Bronchial epithelial cell (primary cell): ENCODE measurements at regions not wholly inside any gene's neighbourhood (a gene's known extent, or its start where the extent isn't known, plus 50 kb on each side); places are given as distances from the start of the nearest gene placed in this dataset.

Source experiments
- DNase-seq: peaks from one replicate; pipeline ENCODE4 v3.0.0-alpha.2; 2010; ENCODE audit warnings: low read depth
- FAIRE-seq: peaks from 2 replicates; lab custom pipeline; 2011; peaks lifted over from hg19 to GRCh38; lab: Jason Lieb, UNC
- H3K27me3 ChIP-seq: 2 replicates; pipeline ENCODE4 v1.5.1; 2011; ENCODE audit warnings: low read length; ENCODE audit not compliant: control insufficient read depth, insufficient read depth
- H3K36me3 ChIP-seq: 2 replicates; pipeline ENCODE4 v1.5.1; 2011; ENCODE audit warnings: low read length; ENCODE audit not compliant: control insufficient read depth, insufficient read depth
- H3K4me3 ChIP-seq: 2 replicates; pipeline ENCODE4 v1.5.1; 2011; ENCODE audit warnings: mild to moderate bottlenecking, low read depth, low read length, control low read depth
- CTCF ChIP-seq: IDR thresholded peaks from 2 replicates; pipeline ENCODE4 v1.5.1; 2011; ENCODE audit warnings: mild to moderate bottlenecking, moderate library complexity, low read length, control low read depth, inconsistent platforms; ENCODE audit not compliant: insufficient read depth, severe bottlenecking

GRCh38 chr13:89465366-89465765, 1794.2 kb downstream of the SLITRK5 start:
- Histone ChIP-seq H3K4me3 (no peak overlapping the region), H3K27me3 (no peaks in the 10 kb centered on the region), H3K36me3 (no peaks in the 10 kb centered on the region)
- DNase-seq (peak; percentile 72), FAIRE-seq (no peak)
- TF ChIP-seq CTCF, result no peak

GRCh38 chr13:89468081-89468480, 1796.9 kb downstream of the SLITRK5 start:
- no peak for TF ChIP-seq CTCF
- DNase-seq (no peak), FAIRE-seq (no peak)
- Histone ChIP-seq H3K4me3 (no peak overlapping the region), H3K27me3 (no peaks in the 10 kb centered on the region), H3K36me3 (no peaks in the 10 kb centered on the region)

- FAIRE-seq (no peak), DNase-seq (no peak)
- Histone ChIP-seq H3K27me3 (no peaks in the 10 kb centered on the region), H3K36me3 (no peaks in the 10 kb centered on the region), H3K4me3 (no peak overlapping the region)
- TF ChIP-seq CTCF, result no peak
Measured at GRCh38 chr13:89470901-89471300, 1799.7 kb downstream of the SLITRK5 start.

- TF ChIP-seq CTCF, result no peak
- FAIRE-seq (no peak), DNase-seq (no peak)
- H3K36me3 ChIP-seq, result no peaks in the 10 kb centered on the region
- H3K4me3 ChIP-seq, result no peak overlapping the region
- no peaks in the 10 kb centered on the region for H3K27me3 ChIP-seq
Measured at GRCh38 chr13:89474432-89474831, 1803.3 kb downstream of the SLITRK5 start.

GRCh38 chr13:89486065-89486464, 1814.9 kb downstream of the SLITRK5 start:
- FAIRE-seq (no peak), DNase-seq (no peak)
- Histone ChIP-seq H3K27me3 (no peaks in the 10 kb centered on the region), H3K4me3 (no peak overlapping the region), H3K36me3 (no peaks in the 10 kb centered on the region)
- no peak for TF ChIP-seq CTCF

GRCh38 chr13:89486709-89487108, 1815.5 kb downstream of the SLITRK5 start:
- Histone ChIP-seq H3K27me3 (no peaks in the 10 kb centered on the region), H3K4me3 (no peak overlapping the region), H3K36me3 (no peaks in the 10 kb centered on the region)
- DNase-seq, result no peak
- TF ChIP-seq CTCF, result no peak
- FAIRE-seq, result no peak
